ENCODE measurements at regions not wholly inside any gene's neighbourhood (a gene's known extent, or its start where the extent isn't known, plus 50 kb on each side); places are given as distances from the start of the nearest gene placed in this dataset.

DNA sequence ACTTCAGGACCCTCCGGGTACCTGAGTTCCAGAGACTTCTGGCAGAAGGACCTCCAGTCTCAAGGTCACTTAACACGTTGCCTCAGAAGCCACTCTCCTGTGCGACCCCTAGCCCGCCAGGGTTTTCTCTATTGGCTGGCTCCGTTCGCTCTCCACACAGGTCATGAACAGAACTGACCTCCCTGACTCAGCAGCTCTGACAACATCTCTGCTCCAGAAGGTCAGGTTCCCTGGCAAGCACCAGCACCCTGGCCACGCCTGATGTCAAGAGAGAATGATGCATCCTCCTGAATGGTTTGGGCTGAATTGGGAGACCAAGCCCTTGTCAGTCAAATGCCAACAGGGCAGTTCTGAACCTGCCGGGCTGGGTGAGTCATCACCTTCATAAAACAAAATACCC, 84.3 kb upstream of the TMEM45B start:
- H3K27ac ChIP-seq: no peak overlapping the region
- H3K4me1 ChIP-seq: no peaks in the 10 kb centered on the region
- H3K9me3 ChIP-seq: no peaks in the 10 kb centered on the region
- intact Hi-C loops (cut with DNase I; ENCODE audit: low total_unique reads): no loop called here
- H3K27me3 ChIP-seq: peaks cover 0 to 4% (median 0%) of the 10 kb centered on the region in 3 donors
- H3K4me3 ChIP-seq: no peak overlapping the region
- H3K36me3 ChIP-seq: no peaks in the 10 kb centered on the region
- 61 to 78% (median 71%) methylated on average over 7 to 8 of the region's 8 CpGs for WGBS, 5 donors
- no peak for DNase-seq
- no peak for TF ChIP-seq POLR2AphosphoS5 (IDR thresholded peaks at IDR 0.05)
- TF ChIP-seq POLR2A (IDR thresholded peaks at IDR 0.05): no peak
- TF ChIP-seq EP300 (IDR thresholded peaks at IDR 0.05): no peak
- TF ChIP-seq CTCF (IDR thresholded peaks at IDR 0.05): no peak

DNA sequence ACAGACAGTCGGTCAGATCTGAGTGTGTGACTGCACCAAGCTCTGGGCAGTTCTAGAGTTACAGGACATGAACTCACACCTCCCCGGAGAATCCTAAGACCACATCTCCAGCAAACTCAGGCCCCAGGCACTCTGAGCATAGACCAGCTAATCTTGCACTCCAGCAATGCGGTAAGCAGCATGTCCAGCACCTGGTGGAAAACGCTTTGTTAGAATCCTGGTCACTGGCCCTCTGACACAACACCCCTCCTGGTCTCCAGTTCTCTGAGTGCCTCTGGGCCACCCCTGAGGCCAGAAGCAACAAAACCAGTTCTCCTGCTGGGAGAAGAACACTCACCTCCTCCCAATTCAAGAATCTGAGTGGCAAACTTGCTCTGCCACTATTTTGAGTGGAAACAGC, 82.7 kb upstream of the TMEM45B start:
- intact Hi-C loops (cut with DNase I; ENCODE audit: low total_unique reads): no loop called here
- no peak for DNase-seq
- H3K9me3 ChIP-seq: no peaks in the 10 kb centered on the region

GRCh38 chr11:129733384-129733783, 82.3 kb upstream of the TMEM45B start:
- Histone ChIP-seq H3K27ac (no peak overlapping the region), H3K27me3 (peaks cover 0 to 8% (median 0%) of the 10 kb centered on the region in 3 donors), H3K36me3 (no peaks in the 10 kb centered on the region), H3K9me3 (no peaks in the 10 kb centered on the region), H3K4me1 (no peaks in the 10 kb centered on the region), H3K4me3 (no peak overlapping the region)
- no peak for DNase-seq
- TF ChIP-seq POLR2A (IDR thresholded peaks at IDR 0.05) (no peak), POLR2AphosphoS5 (IDR thresholded peaks at IDR 0.05) (no peak)
- intact Hi-C loops (cut with DNase I; ENCODE audit: low total_unique reads): no loop called here
- WGBS, 5 donors: 89 to 94% (median 93%) methylated on average over 9 of the region's 9 CpGs

More for the DNA sequence above, 82.7 kb upstream of the TMEM45B start:
- Histone ChIP-seq H3K4me3 (no peak overlapping the region), H3K27me3 (peaks cover 0 to 8% (median 0%) of the 10 kb centered on the region in 3 donors), H3K4me1 (no peaks in the 10 kb centered on the region), H3K27ac (no peak overlapping the region), H3K36me3 (no peaks in the 10 kb centered on the region)
- no peak for TF ChIP-seq CTCF (IDR thresholded peaks at IDR 0.05)
- no peak for TF ChIP-seq EP300 (IDR thresholded peaks at IDR 0.05)
- no peak for TF ChIP-seq POLR2A (IDR thresholded peaks at IDR 0.05)
- no peak for TF ChIP-seq POLR2AphosphoS5 (IDR thresholded peaks at IDR 0.05)
- 76 to 83% (median 79%) methylated on average over 4 of the region's 4 CpGs for WGBS, 5 donors

DNA sequence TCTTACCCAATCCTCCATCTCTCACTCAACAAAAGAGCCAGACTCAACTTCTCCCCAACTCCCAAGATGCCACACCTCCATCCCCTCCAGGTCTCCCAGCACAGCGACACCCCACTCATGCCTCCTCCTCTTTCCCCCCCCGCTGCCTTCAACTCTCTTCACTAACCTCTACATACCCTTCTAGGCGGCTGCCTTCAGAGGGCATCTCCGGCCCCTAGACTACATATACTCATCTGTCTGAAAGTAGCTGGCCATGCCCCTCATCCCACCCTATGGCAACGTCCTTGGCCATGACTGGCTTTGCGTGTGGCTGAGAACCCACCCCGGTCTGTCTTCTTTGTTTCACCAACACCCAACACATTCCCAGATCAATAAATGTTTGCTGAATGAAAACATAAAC, 81.7 kb upstream of the TMEM45B start:
- 78 to 93% (median 86%) methylated on average over 7 of the region's 7 CpGs for whole genome bisulfite sequencing, 5 donors
- Histone ChIP-seq H3K4me3 (no peak overlapping the region), H3K27ac (no peak overlapping the region), H3K4me1 (no peaks in the 10 kb centered on the region), H3K9me3 (no peaks in the 10 kb centered on the region), H3K27me3 (peaks cover 0 to 8% (median 0%) of the 10 kb centered on the region in 3 donors), H3K36me3 (no peaks in the 10 kb centered on the region)
- TF ChIP-seq EP300 (IDR thresholded peaks at IDR 0.05) (no peak), CTCF (IDR thresholded peaks at IDR 0.05) (no peak), POLR2AphosphoS5 (IDR thresholded peaks at IDR 0.05) (no peak), POLR2A (IDR thresholded peaks at IDR 0.05) (no peak)
- intact Hi-C loops (cut with DNase I; ENCODE audit: low total_unique reads): no loop called here
- no peak for DNase-seq

- TF ChIP-seq POLR2A (IDR thresholded peaks at IDR 0.05) (no peak), POLR2AphosphoS5 (IDR thresholded peaks at IDR 0.05) (no peak), CTCF (IDR thresholded peaks at IDR 0.05) (no peak), EP300 (IDR thresholded peaks at IDR 0.05) (no peak)
- Histone ChIP-seq H3K4me3 (no peak overlapping the region), H3K9me3 (no peaks in the 10 kb centered on the region), H3K36me3 (no peaks in the 10 kb centered on the region), H3K27me3 (peaks cover 0 to 8% (median 0%) of the 10 kb centered on the region in 3 donors), H3K4me1 (no peaks in the 10 kb centered on the region), H3K27ac (no peak overlapping the region)
- 91 to 95% (median 93%) methylated on average over 7 of the region's 7 CpGs for WGBS, 5 donors
- intact Hi-C loops (cut with DNase I; ENCODE audit: low total_unique reads): no loop called here
- no peak for DNase-seq
Measured at GRCh38 chr11:129734654-129735053, 81.0 kb upstream of the TMEM45B start.

Measured in stomach (tissue), 8 donors.